NB4 (cell line): ENCODE measurements at regions not wholly inside any gene's neighbourhood (a gene's known extent, or its start where the extent isn't known, plus 50 kb on each side); places are given as distances from the start of the nearest gene placed in this dataset.
"Not testable (repeated sequence)": the region's sequence is repeated elsewhere in the genome, so short reads cannot be mapped to it uniquely, and the experiment has no call there.

ENCODE experiments used
- DNase-seq: peaks from one replicate; pipeline ENCODE4 v3.0.0; 2010; ENCODE audit warnings: low read depth
- H3K4me3 ChIP-seq: one replicate; pipeline ENCODE4 v1.5.1; 2011; ENCODE audit warnings: mild to moderate bottlenecking, low read depth, low read length, moderate library complexity
- CTCF ChIP-seq: IDR thresholded peaks from one replicate; pipeline ENCODE4 v1.5.1; 2012; ENCODE audit warnings: low read depth, low read length
- MAX ChIP-seq: IDR thresholded peaks from 2 replicates; pipeline ENCODE4 v1.6.1; 2011; ENCODE audit warnings: low read depth, low read length
- MYC ChIP-seq: IDR thresholded peaks from 2 replicates; pipeline ENCODE4 v1.6.1; 2011; ENCODE audit warnings: low read depth, low read length
- POLR2A ChIP-seq: IDR thresholded peaks from 2 replicates; pipeline ENCODE4 v1.6.1; 2011; ENCODE audit warnings: mild to moderate bottlenecking; ENCODE audit not compliant: insufficient read length; ENCODE audit errors: extremely low read depth

GRCh38 chr11:69218271-69218682 is 62.5 kb downstream of the SMIM38 start:
- no peak for DNase-seq
- no peak for TF ChIP-seq MAX
- TF ChIP-seq MYC, result no peak
- TF ChIP-seq CTCF, result no peak
- no peak for TF ChIP-seq POLR2A
- no peak overlapping the region for H3K4me3 ChIP-seq

GRCh38 chr11:69218946-69219720 is 63.4 kb downstream of the SMIM38 start:
- DNase-seq, result no peak
- TF ChIP-seq POLR2A (no peak), CTCF (no peak), MAX (no peak), MYC (no peak)
- H3K4me3 ChIP-seq, result no peak overlapping the region

DNA sequence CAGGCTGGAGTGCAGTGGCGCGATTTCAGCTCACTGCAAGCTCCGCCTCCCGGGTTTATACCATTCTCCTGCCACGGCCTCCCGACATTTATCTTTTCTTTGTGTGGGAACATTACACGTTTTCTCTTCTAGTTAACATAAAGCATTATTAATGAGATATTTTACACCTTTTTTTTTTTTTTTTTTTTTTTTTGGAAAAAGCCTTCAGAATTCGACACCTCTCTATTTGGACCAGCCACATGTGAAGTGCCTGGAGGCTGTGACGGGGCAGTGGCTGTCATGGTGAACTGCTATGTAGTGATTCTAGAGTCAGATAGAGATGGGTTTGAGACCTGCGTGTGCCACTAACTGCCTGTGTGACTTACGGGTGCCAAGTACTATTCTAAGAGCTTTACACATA is 64.3 kb downstream of the SMIM38 start:
- TF ChIP-seq POLR2A (no peak), MAX (no peak), MYC (no peak), CTCF (no peak)
- H3K4me3 ChIP-seq, result no peak overlapping the region
- DNase-seq, result no peak

GRCh38 chr11:69220561-69221051 is 64.9 kb downstream of the SMIM38 start:
- DNase-seq, result no peak
- H3K4me3 ChIP-seq, result no peak overlapping the region
- no peak for TF ChIP-seq POLR2A
- no peak for TF ChIP-seq MYC

- DNase-seq, result no peak
- TF ChIP-seq CTCF (no peak), MYC (no peak), POLR2A (no peak), MAX (no peak)
- no peak overlapping the region for H3K4me3 ChIP-seq
Observed at GRCh38 chr11:69221086-69221485, 65.4 kb downstream of the SMIM38 start.

DNA sequence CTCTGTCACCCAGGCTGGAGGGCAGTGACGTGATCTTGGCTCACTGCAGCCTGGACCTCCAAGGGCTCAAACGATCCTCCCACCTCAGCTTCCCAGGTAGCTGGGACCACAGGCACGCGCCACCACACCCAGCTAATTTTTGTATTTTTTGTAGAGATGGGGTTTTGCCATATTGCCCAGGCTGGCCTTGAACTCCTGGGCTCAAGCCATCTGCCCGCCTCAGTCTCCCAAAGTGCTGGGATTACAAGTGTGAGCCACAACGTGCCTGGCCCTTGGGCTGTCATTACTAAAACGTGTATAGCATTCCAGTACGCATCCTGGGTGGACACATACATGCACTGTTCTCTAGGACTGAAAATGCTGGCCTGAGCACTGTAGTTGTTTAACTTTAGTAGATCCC is 65.9 kb downstream of the SMIM38 start:
- H3K4me3 ChIP-seq, DNase-seq: not testable (repeated sequence)

- DNase-seq, result no peak
- no peak overlapping the region for H3K4me3 ChIP-seq
- TF ChIP-seq MYC, result no peak
Observed at GRCh38 chr11:69227271-69227670, 66.7 kb upstream of the MYEOV start.
